ENCODE measurements at regions not wholly inside any gene's neighbourhood (a gene's known extent, or its start where the extent isn't known, plus 50 kb on each side); places are given as distances from the start of the nearest gene placed in this dataset.

DNA sequence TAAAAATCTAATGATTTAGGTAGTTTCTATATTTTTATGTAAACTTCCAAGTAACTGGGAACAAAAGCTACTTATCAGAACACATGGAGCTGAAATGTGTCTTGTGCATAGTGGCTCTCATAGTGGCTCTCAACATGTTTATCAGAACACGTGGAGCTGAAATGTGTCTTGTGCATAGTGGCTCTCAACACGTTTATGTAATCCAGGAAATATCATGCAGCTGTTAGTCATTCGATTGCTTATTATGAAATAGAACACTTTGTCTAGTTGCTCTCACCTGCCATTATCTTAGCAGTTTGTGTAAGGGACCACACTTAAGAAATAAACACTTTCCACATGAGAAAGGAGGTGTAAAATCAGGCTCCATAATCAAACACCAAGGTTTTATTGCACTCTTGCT, 119.2 kb upstream of the ASCC3 start:
- TF ChIP-seq, protein P1, sequence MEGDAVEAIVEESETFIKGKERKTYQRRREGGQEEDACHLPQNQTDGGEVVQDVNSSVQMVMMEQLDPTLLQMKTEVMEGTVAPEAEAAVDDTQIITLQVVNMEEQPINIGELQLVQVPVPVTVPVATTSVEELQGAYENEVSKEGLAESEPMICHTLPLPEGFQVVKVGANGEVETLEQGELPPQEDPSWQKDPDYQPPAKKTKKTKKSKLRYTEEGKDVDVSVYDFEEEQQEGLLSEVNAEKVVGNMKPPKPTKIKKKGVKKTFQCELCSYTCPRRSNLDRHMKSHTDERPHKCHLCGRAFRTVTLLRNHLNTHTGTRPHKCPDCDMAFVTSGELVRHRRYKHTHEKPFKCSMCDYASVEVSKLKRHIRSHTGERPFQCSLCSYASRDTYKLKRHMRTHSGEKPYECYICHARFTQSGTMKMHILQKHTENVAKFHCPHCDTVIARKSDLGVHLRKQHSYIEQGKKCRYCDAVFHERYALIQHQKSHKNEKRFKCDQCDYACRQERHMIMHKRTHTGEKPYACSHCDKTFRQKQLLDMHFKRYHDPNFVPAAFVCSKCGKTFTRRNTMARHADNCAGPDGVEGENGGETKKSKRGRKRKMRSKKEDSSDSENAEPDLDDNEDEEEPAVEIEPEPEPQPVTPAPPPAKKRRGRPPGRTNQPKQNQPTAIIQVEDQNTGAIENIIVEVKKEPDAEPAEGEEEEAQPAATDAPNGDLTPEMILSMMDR (IDR thresholded peaks at IDR 0.05 in 8 of 11, conservative IDR thresholded peaks at IDR 0.05 in 3 of 11): no peak
- TF ChIP-seq POLR2A (IDR thresholded peaks at IDR 0.05): no peak
